GM13977 (cell line): ENCODE measurements at regions not wholly inside any gene's neighbourhood (a gene's known extent, or its start where the extent isn't known, plus 50 kb on each side); places are given as distances from the start of the nearest gene placed in this dataset.
A peak's percentile ranks its signal among the peaks of the same experiment; 100 is the strongest.

Experiments
- DNase-seq: peaks from one replicate; pipeline ENCODE4 v3.0.0; 2012; ENCODE audit warnings: low spot score
- CTCF ChIP-seq: IDR thresholded peaks from 2 replicates; pipeline ENCODE4 v1.5.1; 2012; ENCODE audit warnings: mild to moderate bottlenecking, control low read depth; ENCODE audit not compliant: insufficient read depth; ENCODE audit errors: extremely low read depth, missing control alignments
- in situ Hi-C: fragments of 300-500 bp; cut with MboI; formaldehyde crosslinking; loops from one replicate; pipeline ENCODE4 v1.12.0; 2022; ENCODE audit warnings: low sequenced_read_pairs, low pct_unique_long_range_greater_than_20kb, mixed read lengths, inconsistent platforms; ENCODE audit not compliant: unreplicated experiment

GRCh38 chr1:58031416-58031815 is 515.1 kb downstream of the OMA1 start:
- in situ Hi-C loops: loop anchor here (25.0 kb wide), 1 partner anchor 1194 kb away; no protein-coding TSS in a partner anchor
- DNase-seq: no peak
- TF ChIP-seq CTCF: no peak

GRCh38 chr1:58030456-58030855 is 516.1 kb downstream of the OMA1 start:
- in situ Hi-C loops: loop anchor here (25.0 kb wide), 1 partner anchor 1193 kb away; no protein-coding TSS in a partner anchor

GRCh38 chr1:58017641-58018040 is 528.9 kb downstream of the OMA1 start:
- DNase-seq: no peak
- TF ChIP-seq CTCF: no peak
- in situ Hi-C loops: no loop called here

More at GRCh38 chr1:58030456-58030855, 516.1 kb downstream of the OMA1 start:
- TF ChIP-seq CTCF: no peak
- DNase-seq: no peak

- in situ Hi-C loops: no loop called here
- DNase-seq: no peak
- TF ChIP-seq CTCF: peak; percentile 26
Observed at GRCh38 chr1:58013237-58013636, 533.3 kb downstream of the OMA1 start.

GRCh38 chr1:58011978-58012377 is 534.5 kb downstream of the OMA1 start:
- no peak for TF ChIP-seq CTCF
- DNase-seq: no peak
- in situ Hi-C loops: no loop called here

GRCh38 chr1:58006421-58007046 is 540.0 kb downstream of the OMA1 start:
- in situ Hi-C loops: no loop called here
- no peak for DNase-seq
- no peak for TF ChIP-seq CTCF
